ENCODE measurements at regions not wholly inside any gene's neighbourhood (a gene's known extent, or its start where the extent isn't known, plus 50 kb on each side); places are given as distances from the start of the nearest gene placed in this dataset.

DNA sequence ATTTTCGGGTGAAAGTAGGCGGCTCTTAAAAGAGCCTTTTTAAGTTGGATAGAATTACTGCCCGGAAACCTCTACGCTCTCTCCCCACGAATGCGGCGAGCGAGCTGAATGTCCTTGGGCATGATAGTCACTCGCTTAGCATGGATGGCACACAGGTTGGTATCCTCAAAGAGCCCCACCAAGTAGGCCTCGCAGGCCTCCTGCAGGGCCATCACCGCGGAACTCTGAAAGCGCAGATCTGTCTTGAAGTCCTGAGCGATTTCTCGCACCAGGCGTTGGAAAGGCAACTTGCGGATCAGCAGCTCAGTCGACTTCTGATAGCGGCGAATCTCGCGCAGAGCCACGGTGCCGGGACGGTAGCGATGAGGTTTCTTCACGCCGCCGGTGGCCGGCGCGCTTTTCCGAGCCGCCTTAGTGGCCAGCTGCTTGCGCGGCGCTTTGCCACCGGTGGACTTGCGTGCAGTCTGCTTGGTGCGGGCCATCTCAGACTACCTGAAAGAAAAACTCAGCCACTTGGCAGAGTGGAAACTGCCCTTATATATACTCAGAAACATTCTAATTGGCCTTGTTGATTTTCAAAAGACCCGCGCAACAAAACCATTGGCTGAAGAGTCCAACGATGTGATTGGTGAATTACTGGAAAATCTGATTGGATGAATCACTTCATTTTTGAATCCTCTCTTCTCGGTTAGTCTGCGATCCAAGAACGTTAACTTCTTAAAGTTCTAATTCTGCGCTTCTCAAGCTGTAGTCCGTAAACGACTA, 93.9 kb upstream of the BTN3A2 start (continued):
- TF ChIP-seq FOSL2 (IDR thresholded peaks at IDR 0.05; ENCODE audit: borderline replicate concordance, low read depth) (no peak), GABPA (IDR thresholded peaks at IDR 0.05; ENCODE audit: low read depth) (no peak), NRF1 (IDR thresholded peaks at IDR 0.05; ENCODE audit: low read depth, low read length) (no peak), TCF12 (IDR thresholded peaks at IDR 0.05) (peak; percentile 27), RXRA (IDR thresholded peaks at IDR 0.05; ENCODE audit: borderline replicate concordance, low read depth) (no peak; the same call in 1 of the 2 replicates), MEF2A (IDR thresholded peaks at IDR 0.05; ENCODE audit: borderline replicate concordance, low read depth) (no peak), EZH2phosphoT487 (IDR thresholded peaks at IDR 0.05; ENCODE audit: borderline replicate concordance, low read depth) (no peak), FOXM1 (IDR thresholded peaks at IDR 0.05; ENCODE audit: low read depth) (peak; percentile 100), RFX5 (IDR thresholded peaks at IDR 0.05; ENCODE audit: low read length) (no peak), RCOR1 (IDR thresholded peaks at IDR 0.05; ENCODE audit: low read length) (peak; percentile 23; the same call in 1 of the 2 replicates), NFIC (IDR thresholded peaks at IDR 0.05; ENCODE audit: borderline replicate concordance) (peak; percentile 29; the same call in 1 of the 2 replicates)
- TF ChIP-seq, protein P1, sequence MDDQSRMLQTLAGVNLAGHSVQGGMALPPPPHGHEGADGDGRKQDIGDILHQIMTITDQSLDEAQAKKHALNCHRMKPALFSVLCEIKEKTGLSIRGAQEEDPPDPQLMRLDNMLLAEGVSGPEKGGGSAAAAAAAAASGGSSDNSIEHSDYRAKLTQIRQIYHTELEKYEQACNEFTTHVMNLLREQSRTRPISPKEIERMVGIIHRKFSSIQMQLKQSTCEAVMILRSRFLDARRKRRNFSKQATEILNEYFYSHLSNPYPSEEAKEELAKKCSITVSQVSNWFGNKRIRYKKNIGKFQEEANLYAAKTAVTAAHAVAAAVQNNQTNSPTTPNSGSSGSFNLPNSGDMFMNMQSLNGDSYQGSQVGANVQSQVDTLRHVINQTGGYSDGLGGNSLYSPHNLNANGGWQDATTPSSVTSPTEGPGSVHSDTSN (IDR thresholded peaks at IDR 0.05): peak; percentile 23; the same call in 1 of the 2 replicates

DNA sequence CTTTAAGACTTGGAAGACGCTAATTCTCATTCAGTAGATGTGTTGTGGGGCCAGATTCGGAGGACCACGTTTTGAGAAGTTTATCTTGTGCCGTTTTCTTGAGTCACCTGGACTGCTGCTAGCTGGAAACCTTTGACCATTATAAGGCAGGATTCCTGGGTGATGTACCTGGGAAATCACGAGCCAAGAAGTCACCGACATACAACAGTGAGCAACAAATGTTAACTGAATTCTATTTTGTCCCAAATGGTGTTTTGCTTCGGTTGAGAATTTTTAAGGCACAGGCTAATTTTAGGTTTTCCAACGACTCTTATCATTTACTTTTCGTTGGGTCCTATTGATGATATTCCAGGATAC, 93.4 kb upstream of the BTN3A2 start:
- no peaks in the 10 kb centered on the region for H4K20me1 ChIP-seq (ENCODE audit: insufficient read depth)
- ChIA-PET CTCF (interaction anchor here (1.2 to 3.2 kb wide), 5 partner anchors 9 to 324 kb away, joined by 3 to 9 read pairs (median 4); a partner anchor contains a TSS), POLR2A (interaction anchor here (0.8 to 7.6 kb wide), 17 partner anchors 12 to 1619 kb away, joined by 3 to 142 read pairs (median 16); a partner anchor contains a TSS)
- H3F3A ChIP-seq (replicated peaks; ENCODE audit: insufficient read depth): peaks cover 70% of the 10 kb centered on the region
- TF ChIP-seq FOSL2 (IDR thresholded peaks at IDR 0.05; ENCODE audit: borderline replicate concordance, low read depth): no peak
- TF ChIP-seq, protein P2, sequence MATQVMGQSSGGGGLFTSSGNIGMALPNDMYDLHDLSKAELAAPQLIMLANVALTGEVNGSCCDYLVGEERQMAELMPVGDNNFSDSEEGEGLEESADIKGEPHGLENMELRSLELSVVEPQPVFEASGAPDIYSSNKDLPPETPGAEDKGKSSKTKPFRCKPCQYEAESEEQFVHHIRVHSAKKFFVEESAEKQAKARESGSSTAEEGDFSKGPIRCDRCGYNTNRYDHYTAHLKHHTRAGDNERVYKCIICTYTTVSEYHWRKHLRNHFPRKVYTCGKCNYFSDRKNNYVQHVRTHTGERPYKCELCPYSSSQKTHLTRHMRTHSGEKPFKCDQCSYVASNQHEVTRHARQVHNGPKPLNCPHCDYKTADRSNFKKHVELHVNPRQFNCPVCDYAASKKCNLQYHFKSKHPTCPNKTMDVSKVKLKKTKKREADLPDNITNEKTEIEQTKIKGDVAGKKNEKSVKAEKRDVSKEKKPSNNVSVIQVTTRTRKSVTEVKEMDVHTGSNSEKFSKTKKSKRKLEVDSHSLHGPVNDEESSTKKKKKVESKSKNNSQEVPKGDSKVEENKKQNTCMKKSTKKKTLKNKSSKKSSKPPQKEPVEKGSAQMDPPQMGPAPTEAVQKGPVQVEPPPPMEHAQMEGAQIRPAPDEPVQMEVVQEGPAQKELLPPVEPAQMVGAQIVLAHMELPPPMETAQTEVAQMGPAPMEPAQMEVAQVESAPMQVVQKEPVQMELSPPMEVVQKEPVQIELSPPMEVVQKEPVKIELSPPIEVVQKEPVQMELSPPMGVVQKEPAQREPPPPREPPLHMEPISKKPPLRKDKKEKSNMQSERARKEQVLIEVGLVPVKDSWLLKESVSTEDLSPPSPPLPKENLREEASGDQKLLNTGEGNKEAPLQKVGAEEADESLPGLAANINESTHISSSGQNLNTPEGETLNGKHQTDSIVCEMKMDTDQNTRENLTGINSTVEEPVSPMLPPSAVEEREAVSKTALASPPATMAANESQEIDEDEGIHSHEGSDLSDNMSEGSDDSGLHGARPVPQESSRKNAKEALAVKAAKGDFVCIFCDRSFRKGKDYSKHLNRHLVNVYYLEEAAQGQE (IDR thresholded peaks at IDR 0.05; ENCODE audit: low read depth, low read length): no peak
- TF ChIP-seq, protein P3, sequence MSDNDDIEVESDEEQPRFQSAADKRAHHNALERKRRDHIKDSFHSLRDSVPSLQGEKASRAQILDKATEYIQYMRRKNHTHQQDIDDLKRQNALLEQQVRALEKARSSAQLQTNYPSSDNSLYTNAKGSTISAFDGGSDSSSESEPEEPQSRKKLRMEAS (IDR thresholded peaks at IDR 0.05; ENCODE audit: low read depth): no peak
- no peak for TF ChIP-seq GATA2 (CRISPR knock-in tag; IDR thresholded peaks at IDR 0.05)
- no peak for TF ChIP-seq EZH2phosphoT487 (IDR thresholded peaks at IDR 0.05; ENCODE audit: borderline replicate concordance, low read depth)
- TF ChIP-seq YY1 (IDR thresholded peaks at IDR 0.05; ENCODE audit: low read depth): no peak
- no peak for TF ChIP-seq FOXM1 (IDR thresholded peaks at IDR 0.05; ENCODE audit: low read depth)
- no peak for TF ChIP-seq JUND (IDR thresholded peaks at IDR 0.05)
- TF ChIP-seq MXI1 (IDR thresholded peaks at IDR 0.05; ENCODE audit: low read depth, low read length): no peak
- no peak for TF ChIP-seq TAF1 (IDR thresholded peaks at IDR 0.05; ENCODE audit: borderline replicate concordance, low read depth, low read length)
- TF ChIP-seq TEAD4 (IDR thresholded peaks at IDR 0.05; ENCODE audit: borderline replicate concordance, insufficient read depth): no peak
- TF ChIP-seq NRF1 (IDR thresholded peaks at IDR 0.05; ENCODE audit: low read depth, low read length): no peak
- TF ChIP-seq, protein P4, sequence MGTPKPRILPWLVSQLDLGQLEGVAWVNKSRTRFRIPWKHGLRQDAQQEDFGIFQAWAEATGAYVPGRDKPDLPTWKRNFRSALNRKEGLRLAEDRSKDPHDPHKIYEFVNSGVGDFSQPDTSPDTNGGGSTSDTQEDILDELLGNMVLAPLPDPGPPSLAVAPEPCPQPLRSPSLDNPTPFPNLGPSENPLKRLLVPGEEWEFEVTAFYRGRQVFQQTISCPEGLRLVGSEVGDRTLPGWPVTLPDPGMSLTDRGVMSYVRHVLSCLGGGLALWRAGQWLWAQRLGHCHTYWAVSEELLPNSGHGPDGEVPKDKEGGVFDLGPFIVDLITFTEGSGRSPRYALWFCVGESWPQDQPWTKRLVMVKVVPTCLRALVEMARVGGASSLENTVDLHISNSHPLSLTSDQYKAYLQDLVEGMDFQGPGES (IDR thresholded peaks at IDR 0.05; ENCODE audit: low read depth, low read length): no peak
- TF ChIP-seq, protein P1 (IDR thresholded peaks at IDR 0.05): no peak
- no peak for TF ChIP-seq RAD21 (IDR thresholded peaks at IDR 0.05; ENCODE audit: low read length)
- TF ChIP-seq SMC3 (IDR thresholded peaks at IDR 0.05; ENCODE audit: low read depth, low read length): no peak
- peak overlapping the region; percentile 88 for H3K4me2 ChIP-seq
- no peaks in the 10 kb centered on the region for H3K9me3 ChIP-seq
- H3K27ac ChIP-seq (ENCODE audit: low read depth in 2 of 2, low read length in 1 of 2): peak overlapping the region; percentile 84 to 99
- H3K27me3 ChIP-seq (ENCODE audit: insufficient read depth): no peaks in the 10 kb centered on the region
- peak overlapping the region; percentile 83 for H3K9ac ChIP-seq
- H3K9me2 ChIP-seq: no peaks in the 10 kb centered on the region
- peaks cover 19% of the 10 kb centered on the region for H3K79me2 ChIP-seq (ENCODE audit: insufficient read depth)
- peak overlapping the region; percentile 66 to 75 for H3K4me3 ChIP-seq (ENCODE audit: low read depth in 2 of 2, low read length in 1 of 2)
- 5% methylated on average over 9 of the region's 9 CpGs for WGBS (ENCODE audit: low lambda C conversion rate)
- peaks cover 0 to 14% of the 10 kb centered on the region in 2 experiments; a peak in 2 of 4 replicates for H3K4me1 ChIP-seq (ENCODE audit: control insufficient read depth in 1 of 2, insufficient read depth in 2 of 2, low read depth in 1 of 2, low read length in 1 of 2)
- peak overlapping the region; percentile 86 for H2AFZ ChIP-seq (ENCODE audit: low read depth)
- DNase-seq: no peak
- H3K36me3 ChIP-seq (replicated peaks in 1 of 2; ENCODE audit: control insufficient read depth in 1 of 2, insufficient read depth in 2 of 2, low read length in 1 of 2): no peaks in the 10 kb centered on the region

All from SK-N-SH (cell line).